Prostate gland (tissue), 2 donors: ENCODE measurements at regions not wholly inside any gene's neighbourhood (a gene's known extent, or its start where the extent isn't known, plus 50 kb on each side); places are given as distances from the start of the nearest gene placed in this dataset.

Source experiments
- DNase-seq: peaks from one replicate; pipeline ENCODE4 v3.0.0-alpha.2; 2019; ENCODE audit warnings: low spot score
- H3K27ac ChIP-seq, 2 donors: fragments of 200-600 bp; sonication (generic); 2 replicates each; pipeline ENCODE4 v1.5.1; 2017 to 2019
- H3K27me3 ChIP-seq: fragments of 200-600 bp; sonication (generic); replicated peaks from 2 replicates; pipeline ENCODE4 v1.5.1; 2019; ENCODE audit not compliant: insufficient read depth
- H3K36me3 ChIP-seq, 2 donors: fragments of 200-600 bp; sonication (generic); 1 replicate in 1 of 2; 2 replicates in 1 of 2; pipeline versions ENCODE4 v1.5.1 to v1.8.1; 2017 to 2019
- H3K4me1 ChIP-seq: fragments of 200-600 bp; sonication (generic); replicated peaks from 2 replicates; pipeline ENCODE4 v1.5.1; 2019
- H3K4me3 ChIP-seq, 2 donors: fragments of 200-600 bp; sonication (generic); 2 replicates each; pipeline ENCODE4 v1.5.1; 2017 to 2019
- H3K9me3 ChIP-seq: fragments of 200-600 bp; sonication (generic); 2 replicates; pipeline ENCODE4 v1.5.1; 2017
- CTCF ChIP-seq, 4 experiments: fragments of 200-600 bp in 2 of 4; fragments of 450-650 bp in 2 of 4; sonication (generic) in 2 of 4; IDR thresholded peaks; 1 replicate in 3 of 4; 2 replicates in 1 of 4; pipeline ENCODE4 v1.5.1; 2016 to 2019; ENCODE audit warnings: antibody characterized with exemption in 4 of 4, mild to moderate bottlenecking in 2 of 4, moderate library complexity in 2 of 4
- POLR2A ChIP-seq: fragments of 450-650 bp; IDR thresholded peaks from one replicate; pipeline ENCODE4 v1.6.1; 2016; ENCODE audit warnings: antibody characterized with exemption, mild to moderate bottlenecking
- POLR2AphosphoS5 ChIP-seq: sonication (generic); formaldehyde crosslinking; IDR thresholded peaks from one replicate; pipeline ENCODE4 v1.6.1; 2017; ENCODE audit warnings: antibody characterized with exemption
- WGBS: methylation state at CpG from one replicate; pipeline ENCODE4 v1.1.5; 2018; 5-methylcytosine and 5-hydroxymethylcytosine counted together
- intact Hi-C: fragments of 100-400 bp; cut with DNase I; formaldehyde crosslinking; loops from one replicate; pipeline ENCODE4 v1.14.2; 2022

GRCh38 chr6:27630727-27631608 is 158.1 kb upstream of the ZNF184 start:
- Histone ChIP-seq H3K27ac (no peak overlapping the region), H3K36me3 (no peaks in the 10 kb centered on the region), H3K4me1 (no peaks in the 10 kb centered on the region), H3K4me3 (no peak overlapping the region), H3K27me3 (peaks cover 2% of the 10 kb centered on the region), H3K9me3 (no peaks in the 10 kb centered on the region)
- peak; percentile 5 for DNase-seq
- whole genome bisulfite sequencing, result 2% methylated on average over 46 of the region's 51 CpGs
- intact Hi-C loops, result no loop called here
- TF ChIP-seq POLR2AphosphoS5, result no peak
- TF ChIP-seq CTCF (IDR thresholded peaks at IDR 0.05), result no peak
- no peak for TF ChIP-seq POLR2A

- Histone ChIP-seq H3K27me3 (peaks cover 5% of the 10 kb centered on the region), H3K27ac (no peak overlapping the region), H3K36me3 (no peaks in the 10 kb centered on the region), H3K4me3 (no peak overlapping the region), H3K9me3 (no peaks in the 10 kb centered on the region), H3K4me1 (no peaks in the 10 kb centered on the region)
- no peak for TF ChIP-seq CTCF (IDR thresholded peaks at IDR 0.05)
- no peak for TF ChIP-seq POLR2A
- no peak for TF ChIP-seq POLR2AphosphoS5
- intact Hi-C loops, result no loop called here
- 85% methylated on average over 3 of the region's 3 CpGs for WGBS
- no peak for DNase-seq
These were observed 151.9 kb upstream of the ZNF184 start for GRCh38 chr6:27624694-27625262.

GRCh38 chr6:27623103-27623502 is 150.2 kb upstream of the ZNF184 start:
- TF ChIP-seq POLR2A (no peak), POLR2AphosphoS5 (no peak), CTCF (IDR thresholded peaks at IDR 0.05) (no peak)
- Histone ChIP-seq H3K36me3 (no peaks in the 10 kb centered on the region), H3K4me1 (no peaks in the 10 kb centered on the region), H3K9me3 (no peaks in the 10 kb centered on the region), H3K4me3 (no peak overlapping the region), H3K27ac (no peak overlapping the region), H3K27me3 (peaks cover 6% of the 10 kb centered on the region)
- DNase-seq, result no peak
- intact Hi-C loops, result no loop called here
- 34% methylated on average over 3 of the region's 3 CpGs for WGBS

- WGBS, result 64% methylated on average over 4 of the region's 4 CpGs
These were observed 146.5 kb upstream of the ZNF184 start for GRCh38 chr6:27619436-27619835.

More at GRCh38 chr6:27619436-27619835, 146.5 kb upstream of the ZNF184 start:
- no peak overlapping the region for H3K4me3 ChIP-seq
- H3K4me1 ChIP-seq, result no peaks in the 10 kb centered on the region
- no peak overlapping the region for H3K27ac ChIP-seq
- no peaks in the 10 kb centered on the region for H3K9me3 ChIP-seq
- no peak for TF ChIP-seq POLR2A
- TF ChIP-seq CTCF (IDR thresholded peaks at IDR 0.05), result no peak
- no peak for TF ChIP-seq POLR2AphosphoS5
- H3K27me3 ChIP-seq, result peaks cover 4% of the 10 kb centered on the region
- no peak for DNase-seq
- intact Hi-C loops, result no loop called here
- no peaks in the 10 kb centered on the region for H3K36me3 ChIP-seq
